Astrocyte of the hippocampus (primary cell): ENCODE measurements at regions not wholly inside any gene's neighbourhood (a gene's known extent, or its start where the extent isn't known, plus 50 kb on each side); places are given as distances from the start of the nearest gene placed in this dataset.

Source experiments
- DNase-seq: peaks from one replicate; pipeline ENCODE4 v3.0.0; 2011; ENCODE audit warnings: low read depth, low spot score

DNA sequence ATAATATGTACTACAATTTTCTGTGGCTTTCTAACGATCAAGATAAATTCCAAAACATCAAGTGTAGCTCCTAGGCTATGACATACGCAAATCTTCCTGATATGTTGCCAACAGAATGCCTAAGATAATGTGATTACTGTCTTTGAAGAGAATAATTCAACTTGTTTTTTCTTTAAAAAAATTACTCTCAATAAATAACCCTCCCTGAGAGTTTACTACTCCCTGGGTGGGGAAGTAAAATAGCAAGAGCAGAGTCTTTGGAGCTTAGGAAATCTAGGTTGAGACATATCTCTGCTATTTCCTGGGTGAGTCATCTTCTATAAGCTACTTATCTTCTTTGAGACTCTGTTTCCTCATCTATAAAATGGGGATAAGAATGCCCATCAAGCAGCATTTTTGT, 201.2 kb downstream of the ACTL7B start:
- DNase-seq: no peak

DNA sequence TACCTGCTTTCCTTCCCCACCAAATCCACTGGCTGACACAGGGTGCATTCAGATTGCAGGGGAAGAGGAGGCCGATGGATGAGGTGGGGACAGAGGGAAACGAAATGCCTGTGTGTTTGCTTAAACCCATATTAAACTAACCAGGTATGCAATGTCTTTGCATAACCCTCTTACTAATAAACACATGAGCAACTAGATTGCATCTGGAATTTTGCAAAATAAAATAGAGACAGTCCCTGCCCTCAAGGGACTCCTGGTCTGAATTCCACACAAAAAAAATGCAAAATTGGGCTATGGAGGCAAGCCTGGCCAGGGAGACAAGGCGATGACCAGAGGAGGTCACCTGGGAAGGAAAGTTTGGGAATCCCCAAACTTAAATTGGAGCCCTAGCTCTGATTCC, 202.9 kb downstream of the ACTL7B start:
- DNase-seq: no peak

- no peak for DNase-seq
These were observed 205.0 kb downstream of the ACTL7B start for GRCh38 chr9:108650826-108651225.

GRCh38 chr9:108645520-108645919, 210.3 kb downstream of the ACTL7B start:
- no peak for DNase-seq

GRCh38 chr9:108643731-108644510, 211.9 kb downstream of the ACTL7B start:
- DNase-seq: no peak

DNA sequence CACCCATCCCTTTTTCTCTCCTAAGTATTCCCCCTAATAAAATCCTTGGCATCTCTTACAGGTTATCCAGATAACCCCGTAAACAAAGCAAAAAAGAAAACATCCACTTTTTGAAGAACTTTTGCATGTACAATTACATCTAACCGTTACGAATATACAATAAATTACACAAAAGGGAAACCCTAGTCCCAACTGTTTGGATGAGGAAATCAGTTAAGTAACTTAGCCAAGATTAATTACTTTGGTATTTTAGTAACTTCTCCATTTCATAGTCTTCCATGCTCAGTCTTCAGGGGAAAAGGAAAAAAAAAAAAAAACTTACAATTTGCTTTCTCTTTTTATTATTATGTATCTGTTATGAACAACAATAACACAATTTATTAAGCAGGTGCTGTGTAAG, 212.9 kb downstream of the ACTL7B start:
- DNase-seq: no peak

- no peak for DNase-seq
These were observed 215.6 kb downstream of the ACTL7B start for GRCh38 chr9:108640230-108640629.

DNA sequence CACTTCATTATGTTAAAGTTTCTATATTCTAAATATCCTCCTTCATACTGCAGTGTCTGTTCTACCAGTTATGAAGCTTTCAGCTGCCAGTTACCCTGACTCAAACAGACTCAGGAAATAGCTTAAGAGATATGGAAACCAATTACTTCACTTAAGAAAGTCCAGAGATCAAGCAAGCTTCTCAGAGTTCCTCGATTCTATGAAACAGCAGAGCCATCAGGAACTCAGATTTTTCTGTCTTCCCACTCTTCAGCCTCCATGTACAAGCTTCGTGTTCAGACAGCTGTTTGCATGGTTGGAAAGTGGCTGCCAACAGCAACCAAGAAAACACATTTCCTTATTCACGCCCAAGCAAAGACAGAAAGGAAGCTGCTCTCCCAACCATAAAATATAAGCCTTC, 216.1 kb downstream of the ACTL7B start:
- no peak for DNase-seq

DNA sequence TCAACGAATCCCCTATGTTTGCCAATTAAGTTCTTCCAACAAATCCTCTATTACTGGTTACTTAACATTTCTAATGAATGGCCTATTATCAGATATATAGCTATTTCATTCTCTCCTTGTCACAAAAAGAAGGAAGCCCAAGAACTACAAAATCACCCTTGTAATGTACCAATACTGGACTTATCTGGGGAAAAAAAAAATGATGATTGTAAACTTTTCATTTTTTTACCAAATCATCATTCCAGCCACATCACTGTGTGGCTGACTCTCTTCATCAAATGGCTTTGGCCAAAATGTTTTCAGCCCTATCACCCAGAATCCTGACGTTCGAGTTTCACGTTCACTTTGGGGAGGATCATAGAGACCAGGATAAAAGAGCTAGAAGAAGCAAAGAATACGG, 216.7 kb downstream of the ACTL7B start:
- no peak for DNase-seq

GRCh38 chr9:108637340-108637739, 218.4 kb downstream of the ACTL7B start:
- DNase-seq: no peak

- peak; percentile 12 for DNase-seq
These were observed 219.8 kb downstream of the ACTL7B start for GRCh38 chr9:108636013-108636412.

- peak; percentile 65 for DNase-seq
These were observed 220.9 kb downstream of the ACTL7B start for GRCh38 chr9:108634672-108635462.

GRCh38 chr9:108634204-108634603, 221.6 kb downstream of the ACTL7B start:
- peak; percentile 50 for DNase-seq

- DNase-seq: no peak
These were observed 224.1 kb downstream of the ACTL7B start for GRCh38 chr9:108631496-108632285.

- no peak for DNase-seq
These were observed 227.5 kb downstream of the ACTL7B start for GRCh38 chr9:108628316-108628715.

DNA sequence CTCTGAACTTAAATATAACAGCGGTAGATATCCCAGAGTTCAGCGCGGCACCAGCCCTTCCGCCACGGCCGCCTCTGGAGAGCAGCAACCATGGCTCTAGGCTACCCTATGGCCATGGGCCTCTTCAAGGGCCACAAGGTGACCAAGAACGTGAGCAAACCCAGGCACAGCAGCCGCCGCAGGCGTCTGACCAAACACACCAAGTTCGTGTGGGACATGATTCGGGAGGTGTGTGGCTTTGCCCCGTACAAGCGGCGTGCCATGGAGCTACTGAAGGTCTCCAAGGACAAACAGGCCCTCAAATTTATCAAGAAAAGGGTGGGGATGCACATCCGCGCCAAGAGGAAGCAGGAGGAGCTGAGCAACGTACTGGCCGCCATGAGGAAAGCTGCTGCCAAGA, 229.0 kb downstream of the ACTL7B start:
- no peak for DNase-seq

- peak; percentile 67 for DNase-seq
These were observed 233.6 kb downstream of the ACTL7B start for GRCh38 chr9:108621991-108622855.

DNA sequence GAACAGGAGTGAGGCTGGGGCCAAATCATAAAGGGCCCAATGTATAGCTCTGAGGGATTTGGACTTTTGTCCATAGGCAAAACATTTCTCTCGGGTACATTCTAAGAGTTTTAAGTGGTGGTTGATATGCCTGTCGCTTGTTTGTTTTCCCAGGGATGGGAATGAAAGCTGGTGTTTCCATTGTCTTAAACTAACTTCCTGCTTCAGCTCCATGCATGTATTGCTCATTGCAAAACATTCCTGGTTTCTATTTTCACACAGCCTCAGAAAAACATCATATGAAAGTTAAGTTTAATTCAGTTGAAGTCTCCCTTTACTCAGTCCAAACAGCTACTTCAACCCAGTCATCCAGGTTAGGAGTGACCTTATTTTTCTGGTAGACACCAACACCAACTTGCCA, 235.0 kb downstream of the ACTL7B start:
- peak; percentile 37 for DNase-seq

- DNase-seq: peak; percentile 77
These were observed 236.8 kb downstream of the ACTL7B start for GRCh38 chr9:108618906-108619550.

- DNase-seq: no peak
These were observed 238.1 kb downstream of the ACTL7B start for GRCh38 chr9:108617676-108618075.

- DNase-seq: no peak
These were observed 240.6 kb downstream of the ACTL7B start for GRCh38 chr9:108615152-108615551.
